MV-4-11 (cell line): ENCODE measurements at regions not wholly inside any gene's neighbourhood (a gene's known extent, or its start where the extent isn't known, plus 50 kb on each side); places are given as distances from the start of the nearest gene placed in this dataset.

Experiments used
- DNase-seq: peaks from one replicate; lab custom pipeline; 2025; lab: John Stamatoyannopoulos, UW

GRCh38 chr3:22940285-22940684, 262.8 kb upstream of the UBE2E2 start:
- DNase-seq = no peak

- no peak for DNase-seq
Measured at GRCh38 chr3:22942981-22943380, 260.1 kb upstream of the UBE2E2 start.

- no peak for DNase-seq
Measured at GRCh38 chr3:22947851-22948250, 255.3 kb upstream of the UBE2E2 start.

GRCh38 chr3:22951910-22952309, 251.2 kb upstream of the UBE2E2 start:
- no peak for DNase-seq

- no peak for DNase-seq
Measured at GRCh38 chr3:22952860-22953259, 250.3 kb upstream of the UBE2E2 start.

GRCh38 chr3:22959593-22959992, 243.5 kb upstream of the UBE2E2 start:
- DNase-seq = no peak

- no peak for DNase-seq
Measured at GRCh38 chr3:22960105-22960984, 242.8 kb upstream of the UBE2E2 start.

GRCh38 chr3:22962244-22962643, 240.9 kb upstream of the UBE2E2 start:
- no peak for DNase-seq

- no peak for DNase-seq
Measured at GRCh38 chr3:22966349-22966748, 236.8 kb upstream of the UBE2E2 start.

- no peak for DNase-seq
Measured at GRCh38 chr3:22969276-22969675, 233.9 kb upstream of the UBE2E2 start.

GRCh38 chr3:22971497-22971896, 231.6 kb upstream of the UBE2E2 start:
- no peak for DNase-seq

- no peak for DNase-seq
Measured at GRCh38 chr3:22977042-22977441, 226.1 kb upstream of the UBE2E2 start.

GRCh38 chr3:22977650-22978289, 225.4 kb upstream of the UBE2E2 start:
- DNase-seq = no peak

GRCh38 chr3:22979581-22979980, 223.5 kb upstream of the UBE2E2 start:
- DNase-seq = no peak

- no peak for DNase-seq
Measured at GRCh38 chr3:22980346-22980745, 222.8 kb upstream of the UBE2E2 start.

GRCh38 chr3:22981166-22981565, 222.0 kb upstream of the UBE2E2 start:
- DNase-seq = no peak

- DNase-seq = no peak
Measured at GRCh38 chr3:22981861-22982260, 221.3 kb upstream of the UBE2E2 start.

GRCh38 chr3:22982981-22983587, 220.0 kb upstream of the UBE2E2 start:
- no peak for DNase-seq

GRCh38 chr3:22986958-22987357, 216.2 kb upstream of the UBE2E2 start:
- no peak for DNase-seq

GRCh38 chr3:22988566-22988965, 214.6 kb upstream of the UBE2E2 start:
- no peak for DNase-seq

- DNase-seq = no peak
Measured at GRCh38 chr3:22989716-22990115, 213.4 kb upstream of the UBE2E2 start.

GRCh38 chr3:22990291-22991200, 212.6 kb upstream of the UBE2E2 start:
- no peak for DNase-seq
